ENCODE measurements at regions not wholly inside any gene's neighbourhood (a gene's known extent, or its start where the extent isn't known, plus 50 kb on each side); places are given as distances from the start of the nearest gene placed in this dataset.

GRCh38 chr12:106006382-106006781 lies 132.4 kb downstream of the NUAK1 start:
- no peak for DNase-seq

- DNase-seq: no peak
Observed at GRCh38 chr12:106006940-106007339, 131.8 kb downstream of the NUAK1 start.

- DNase-seq: no peak
Observed at GRCh38 chr12:106010741-106011140, 128.0 kb downstream of the NUAK1 start.

All from activated CD4-positive, alpha-beta T cell treated with anti-CD3 and anti-CD28 coated beads, Interleukin-2, amount 50 U/mL, for 48 hours (primary cell).